NT2/D1 (cell line): ENCODE measurements at regions not wholly inside any gene's neighbourhood (a gene's known extent, or its start where the extent isn't known, plus 50 kb on each side); places are given as distances from the start of the nearest gene placed in this dataset.

ENCODE experiments used
- DNase-seq: peaks from one replicate; pipeline ENCODE4 v3.0.0-alpha.2; 2011; ENCODE audit warnings: low read depth, low spot score
- H3K27me3 ChIP-seq: 2 replicates; pipeline ENCODE4 v1.6.0; 2011; ENCODE audit warnings: mild to moderate bottlenecking; ENCODE audit not compliant: insufficient read length, insufficient read depth
- H3K36me3 ChIP-seq: 2 replicates; pipeline ENCODE4 v1.6.1; 2011; ENCODE audit warnings: mild to moderate bottlenecking, low read length, mixed read lengths; ENCODE audit not compliant: insufficient read depth, insufficient read length
- H3K4me1 ChIP-seq: 2 replicates; pipeline ENCODE4 v1.5.1; 2011; ENCODE audit not compliant: insufficient read depth, insufficient read length
- H3K4me3 ChIP-seq: 2 replicates; pipeline ENCODE4 v1.5.1; 2011; ENCODE audit warnings: low read depth; ENCODE audit not compliant: insufficient read length
- H3K9ac ChIP-seq: 2 replicates; pipeline ENCODE4 v1.6.0; 2011; ENCODE audit warnings: low read depth; ENCODE audit not compliant: insufficient read length
- H3K9me3 ChIP-seq: 2 replicates; pipeline ENCODE4 v1.5.1; 2011; ENCODE audit warnings: mild to moderate bottlenecking, low read length; ENCODE audit not compliant: insufficient read depth
- SUZ12 ChIP-seq: IDR thresholded peaks from 2 replicates; pipeline ENCODE4 v1.6.1; 2011; ENCODE audit not compliant: insufficient read length, insufficient read depth; ENCODE audit errors: extremely low read depth
- YY1 ChIP-seq: IDR thresholded peaks from 2 replicates; pipeline ENCODE4 v1.6.1; 2011; ENCODE audit not compliant: insufficient read length, insufficient read depth
- ZNF274 ChIP-seq: IDR thresholded peaks from 2 replicates; pipeline ENCODE4 v1.6.1; 2011; ENCODE audit warnings: mild to moderate bottlenecking, low read depth, low read length

DNA sequence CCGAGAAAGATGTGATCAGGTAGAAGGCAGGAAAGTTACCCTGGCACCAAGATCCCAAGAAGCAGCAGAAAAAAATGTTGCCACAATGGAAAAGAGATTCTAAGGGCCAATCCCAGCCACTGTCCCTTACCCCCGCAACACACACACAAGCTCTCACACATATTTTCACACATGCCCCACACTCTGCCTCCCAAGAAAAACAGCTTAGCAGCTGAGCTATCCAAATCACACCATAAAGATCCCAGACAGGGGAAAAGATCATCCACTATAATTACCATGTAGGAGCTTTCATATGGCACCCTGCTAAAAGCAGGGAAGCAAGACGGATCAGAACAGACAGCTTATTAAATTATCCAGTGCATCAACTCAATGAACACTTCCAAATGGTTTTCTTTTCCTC lies 143.4 kb downstream of the FAM114A2 start:
- Histone ChIP-seq H3K9ac (no peak overlapping the region), H3K27me3 (no peaks in the 10 kb centered on the region), H3K36me3 (no peaks in the 10 kb centered on the region), H3K4me3 (no peak overlapping the region), H3K4me1 (no peaks in the 10 kb centered on the region), H3K9me3 (no peaks in the 10 kb centered on the region)
- no peak for DNase-seq
- TF ChIP-seq SUZ12 (no peak), ZNF274 (no peak), YY1 (no peak)

- DNase-seq: no peak
- H3K4me3 ChIP-seq: no peak overlapping the region
- TF ChIP-seq ZNF274: no peak
- TF ChIP-seq SUZ12: no peak
- no peak for TF ChIP-seq YY1
- no peaks in the 10 kb centered on the region for H3K36me3 ChIP-seq
- no peaks in the 10 kb centered on the region for H3K27me3 ChIP-seq
- no peaks in the 10 kb centered on the region for H3K9me3 ChIP-seq
- no peak overlapping the region for H3K9ac ChIP-seq
- no peaks in the 10 kb centered on the region for H3K4me1 ChIP-seq
Observed at GRCh38 chr5:153893817-153894216, 144.9 kb downstream of the FAM114A2 start.

DNA sequence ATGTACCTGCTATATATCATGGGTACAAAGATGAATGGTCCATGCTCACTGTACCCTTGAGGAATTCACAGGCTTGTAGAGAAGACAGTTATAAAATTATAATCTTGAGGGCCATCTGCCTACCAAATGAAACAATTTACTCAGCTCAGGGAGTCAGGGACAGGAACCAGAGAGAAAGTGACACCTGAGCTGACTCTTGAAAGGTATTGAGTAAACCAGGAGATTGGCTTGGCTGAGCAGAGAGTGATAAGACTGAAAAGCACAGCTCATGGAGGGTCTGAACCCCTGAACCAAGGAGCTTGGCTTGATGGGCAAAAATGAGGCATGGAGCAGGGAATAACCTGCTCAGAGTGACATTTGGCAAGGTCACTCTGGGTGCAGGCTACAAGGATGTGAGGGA lies 147.3 kb downstream of the FAM114A2 start:
- Histone ChIP-seq H3K9me3 (no peaks in the 10 kb centered on the region), H3K27me3 (no peaks in the 10 kb centered on the region), H3K9ac (no peak overlapping the region), H3K4me1 (no peaks in the 10 kb centered on the region), H3K36me3 (no peaks in the 10 kb centered on the region), H3K4me3 (no peak overlapping the region)
- no peak for TF ChIP-seq SUZ12
- no peak for TF ChIP-seq ZNF274
- no peak for TF ChIP-seq YY1
- no peak for DNase-seq

DNA sequence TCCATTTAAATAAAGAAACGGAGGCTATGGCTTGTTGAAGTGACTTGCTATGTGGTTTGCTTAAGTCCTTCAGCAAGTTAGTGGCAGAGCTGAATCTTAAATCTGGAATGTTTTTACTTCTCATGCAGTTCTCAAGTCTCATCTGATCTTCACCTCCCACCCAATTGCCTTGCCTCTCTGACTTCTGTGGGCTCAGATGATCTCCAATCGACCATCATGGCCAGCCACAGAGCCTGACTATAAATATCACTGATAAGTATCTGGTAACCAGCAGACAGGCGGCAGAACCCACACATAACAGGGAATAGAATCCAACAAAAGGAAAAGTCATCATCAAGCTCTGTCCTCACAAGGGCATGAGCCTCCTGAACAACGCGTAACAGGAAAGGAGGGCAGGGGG lies 149.9 kb downstream of the FAM114A2 start:
- Histone ChIP-seq H3K36me3 (no peaks in the 10 kb centered on the region), H3K9ac (no peak overlapping the region), H3K4me1 (no peaks in the 10 kb centered on the region), H3K4me3 (no peak overlapping the region), H3K27me3 (no peaks in the 10 kb centered on the region), H3K9me3 (no peaks in the 10 kb centered on the region)
- TF ChIP-seq ZNF274 (no peak), SUZ12 (no peak), YY1 (no peak)
- no peak for DNase-seq

DNA sequence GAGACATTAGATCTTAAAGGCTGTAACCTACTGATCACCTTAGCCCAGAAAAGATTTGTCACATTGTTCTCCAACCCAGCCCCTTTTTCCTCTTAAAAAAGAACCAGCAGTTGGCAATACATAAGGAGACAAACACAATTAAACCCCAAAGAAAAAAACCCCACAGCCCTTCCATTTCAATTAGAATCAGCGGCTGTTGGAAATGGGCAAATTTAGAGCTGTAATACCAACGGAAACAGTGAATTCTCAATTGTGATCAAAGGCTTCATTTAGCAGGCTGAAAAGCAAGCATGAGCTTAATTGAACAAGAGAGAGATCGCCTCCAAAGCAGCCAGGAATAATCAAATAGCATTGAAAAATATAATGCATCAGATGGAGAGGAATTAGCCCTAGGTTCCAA lies 153.6 kb downstream of the FAM114A2 start:
- no peak overlapping the region for H3K9ac ChIP-seq
- H3K9me3 ChIP-seq: no peaks in the 10 kb centered on the region
- no peaks in the 10 kb centered on the region for H3K27me3 ChIP-seq
- no peak for DNase-seq
- no peaks in the 10 kb centered on the region for H3K36me3 ChIP-seq
- no peaks in the 10 kb centered on the region for H3K4me1 ChIP-seq
- no peak for TF ChIP-seq SUZ12
- TF ChIP-seq ZNF274: no peak
- TF ChIP-seq YY1: no peak
- no peak overlapping the region for H3K4me3 ChIP-seq

- no peak for DNase-seq
- Histone ChIP-seq H3K4me3 (no peak overlapping the region), H3K9ac (no peak overlapping the region), H3K36me3 (no peaks in the 10 kb centered on the region), H3K27me3 (no peaks in the 10 kb centered on the region), H3K4me1 (no peaks in the 10 kb centered on the region), H3K9me3 (no peaks in the 10 kb centered on the region)
- no peak for TF ChIP-seq ZNF274
- TF ChIP-seq SUZ12: no peak
- TF ChIP-seq YY1: no peak
Observed at GRCh38 chr5:153884612-153884957, 154.1 kb downstream of the FAM114A2 start.

DNA sequence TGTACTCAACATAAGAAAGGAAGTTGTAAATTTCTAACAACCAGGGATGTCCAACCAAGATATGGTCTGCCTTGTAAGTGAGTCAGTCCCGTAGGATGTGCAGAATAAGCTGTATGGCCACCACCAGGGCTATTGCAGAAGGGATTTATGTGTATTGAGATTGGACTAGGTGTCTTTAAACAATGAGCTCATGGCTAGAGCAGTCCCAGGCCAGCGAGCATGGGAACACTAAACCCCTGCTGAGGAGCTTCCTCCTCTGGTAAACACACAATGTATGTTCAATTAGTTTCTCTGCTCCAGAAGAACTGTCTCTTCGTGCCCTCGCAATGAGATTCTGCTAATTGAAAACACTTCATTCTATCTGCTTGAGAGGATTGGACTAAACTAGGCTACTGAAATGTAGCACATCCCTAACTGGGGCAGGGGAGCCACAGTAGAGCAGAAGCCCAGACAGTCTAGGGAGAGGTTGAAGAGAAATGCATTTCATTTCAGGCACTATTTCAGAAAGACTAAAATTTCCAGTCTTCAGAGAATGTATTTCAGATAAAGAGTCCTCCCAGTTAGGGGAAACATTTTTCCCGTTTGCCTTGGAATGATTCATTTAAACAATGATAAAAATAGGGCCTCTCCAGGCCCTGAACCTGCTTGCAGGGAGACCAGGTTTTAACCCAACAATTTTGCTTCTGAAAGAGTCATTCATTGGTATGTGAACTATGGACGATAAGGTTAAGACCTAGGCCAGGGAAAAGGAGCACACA lies 154.7 kb downstream of the FAM114A2 start:
- Histone ChIP-seq H3K27me3 (no peaks in the 10 kb centered on the region), H3K36me3 (no peaks in the 10 kb centered on the region), H3K9me3 (no peaks in the 10 kb centered on the region), H3K4me3 (no peak overlapping the region), H3K9ac (no peak overlapping the region), H3K4me1 (no peaks in the 10 kb centered on the region)
- DNase-seq: no peak
- TF ChIP-seq SUZ12: no peak
- TF ChIP-seq ZNF274: no peak
- TF ChIP-seq YY1: no peak

- Histone ChIP-seq H3K27me3 (no peaks in the 10 kb centered on the region), H3K36me3 (no peaks in the 10 kb centered on the region), H3K9me3 (no peaks in the 10 kb centered on the region), H3K4me3 (no peak overlapping the region), H3K4me1 (no peaks in the 10 kb centered on the region), H3K9ac (no peak overlapping the region)
- no peak for DNase-seq
- no peak for TF ChIP-seq YY1
Observed at GRCh38 chr5:153881687-153882086, 157.0 kb downstream of the FAM114A2 start.
